ENCODE measurements at regions not wholly inside any gene's neighbourhood (a gene's known extent, or its start where the extent isn't known, plus 50 kb on each side); places are given as distances from the start of the nearest gene placed in this dataset.

- TF ChIP-seq FOXP2 (optimal IDR thresholded peaks at IDR 0.05; ENCODE audit: control extremely low read depth, extremely low read length, insufficient read depth) (no peak), EZH2 (IDR thresholded peaks at IDR 0.05) (no peak)
Measured at GRCh38 chr2:216283038-216283900, 89.0 kb downstream of the MARCHF4 start.

Data from SK-N-MC (cell line).